ENCODE measurements at regions not wholly inside any gene's neighbourhood (a gene's known extent, or its start where the extent isn't known, plus 50 kb on each side); places are given as distances from the start of the nearest gene placed in this dataset.
"Not testable (repeated sequence)": the region's sequence is repeated elsewhere in the genome, so short reads cannot be mapped to it uniquely, and the experiment has no call there.

DNA sequence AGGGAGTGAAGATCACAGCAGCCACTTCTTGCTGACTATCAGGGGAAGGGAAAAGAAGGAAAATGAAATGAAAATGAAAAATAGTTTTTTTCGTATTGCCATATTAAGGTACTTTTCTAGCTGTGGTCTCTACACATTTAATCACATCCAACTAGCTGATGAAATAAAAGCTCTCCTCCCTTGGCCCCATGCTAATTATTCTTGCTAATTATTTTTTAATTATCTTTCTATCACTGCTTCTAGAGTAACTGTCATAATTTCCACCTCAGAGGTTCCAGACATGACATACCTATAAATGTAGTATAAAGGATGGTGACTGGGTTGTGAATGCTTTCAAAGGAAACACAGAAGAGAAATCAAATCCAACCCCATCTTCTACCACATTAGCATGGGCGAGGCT lies 334.1 kb upstream of the MAN1A1 start:
- no peak for DNase-seq

DNA sequence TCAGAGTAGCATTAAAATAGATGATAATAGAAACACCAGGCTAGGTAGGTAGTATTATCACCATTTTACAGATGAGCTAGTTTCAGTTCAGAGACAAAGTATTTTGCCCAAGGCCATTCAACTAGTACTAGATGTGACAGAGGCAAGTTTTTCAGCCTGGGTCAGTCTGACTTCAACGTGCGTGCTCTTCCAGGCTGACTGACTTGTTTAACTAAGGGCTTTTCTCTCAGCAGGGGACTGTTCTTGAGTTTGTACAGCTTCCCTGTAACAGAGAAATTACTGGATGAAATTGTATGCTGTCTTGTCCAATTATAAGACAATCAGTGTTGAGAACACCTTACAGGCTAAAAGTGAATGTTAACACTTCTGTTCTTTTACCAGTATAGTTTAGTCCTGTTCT lies 333.5 kb upstream of the MAN1A1 start:
- DNase-seq, result no peak

DNA sequence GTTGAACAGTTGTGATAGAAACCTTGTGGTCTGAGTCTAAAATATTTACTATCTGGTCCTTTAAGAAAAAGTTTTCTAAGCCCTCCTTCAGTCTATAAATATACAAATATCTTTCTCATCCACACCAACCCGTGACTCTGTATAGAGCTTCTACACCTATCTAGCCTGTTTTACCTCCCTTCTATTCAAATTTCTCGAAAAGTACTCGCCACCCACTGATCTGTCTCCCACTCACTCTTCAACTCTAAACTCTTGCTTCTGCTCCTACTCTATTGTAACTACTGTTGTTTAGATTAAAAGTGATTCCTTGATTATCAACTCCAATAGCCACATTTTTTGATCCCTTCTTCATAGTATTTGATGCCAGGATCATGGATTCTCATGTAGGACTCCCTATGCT lies 329.4 kb upstream of the MAN1A1 start:
- DNase-seq, result no peak

DNA sequence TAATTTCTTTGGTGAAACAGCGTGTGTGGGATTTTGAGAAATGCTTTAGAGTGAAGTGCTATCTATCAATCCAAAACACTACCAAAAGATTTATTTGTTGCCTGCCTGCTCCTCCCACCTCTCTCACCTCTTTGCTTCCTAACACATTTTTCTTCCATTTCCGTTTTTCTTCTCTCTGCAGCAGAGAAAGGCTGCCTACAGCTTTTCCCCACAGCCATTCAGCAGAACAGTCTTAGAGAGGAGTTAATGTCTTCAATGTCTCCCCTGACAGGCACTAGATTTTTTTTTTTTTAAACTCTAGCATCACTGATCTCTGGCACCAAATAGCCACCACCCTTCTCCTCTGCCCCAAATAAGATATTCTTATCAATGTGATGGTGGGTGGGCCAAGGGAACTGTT lies 327.8 kb upstream of the MAN1A1 start:
- DNase-seq, result no peak

DNA sequence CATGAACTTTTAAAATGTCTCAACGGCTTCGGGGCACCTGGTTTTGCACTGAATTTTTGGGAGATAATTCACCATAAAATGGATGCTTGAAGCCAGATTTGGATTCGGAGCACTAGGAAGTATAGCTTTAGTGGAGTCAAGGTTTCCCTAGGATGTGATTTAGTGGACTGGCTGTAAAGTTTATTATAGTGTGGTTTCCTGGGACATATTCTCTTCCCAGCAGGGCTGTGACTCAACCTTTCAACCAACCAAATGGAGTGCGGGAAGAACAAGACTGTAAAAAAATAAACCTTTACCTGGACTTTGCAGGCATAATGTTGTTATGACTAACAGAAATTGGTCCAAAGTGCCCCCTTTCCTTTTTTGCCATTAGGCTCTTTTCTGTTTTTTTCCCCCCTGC lies 327.4 kb upstream of the MAN1A1 start:
- DNase-seq, result no peak

DNA sequence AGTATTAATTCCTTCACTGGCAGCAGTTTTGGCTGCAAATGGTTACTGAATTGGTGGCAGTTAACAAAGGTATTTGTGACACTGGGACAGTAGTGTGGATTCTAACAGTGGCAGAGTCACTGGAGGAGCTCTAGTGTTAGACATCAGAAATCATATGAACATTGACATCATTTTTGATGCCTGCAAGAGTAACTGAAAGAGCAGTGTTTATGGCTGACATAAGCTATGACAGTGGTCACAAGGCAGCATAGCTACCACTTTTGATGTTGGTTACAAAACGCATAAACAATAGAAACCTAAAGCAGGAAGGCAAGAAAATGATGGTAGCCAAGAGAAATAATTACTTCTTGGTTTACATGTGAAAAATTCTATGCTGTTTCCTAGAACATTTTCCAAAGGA lies 326.7 kb upstream of the MAN1A1 start:
- DNase-seq, result no peak

DNA sequence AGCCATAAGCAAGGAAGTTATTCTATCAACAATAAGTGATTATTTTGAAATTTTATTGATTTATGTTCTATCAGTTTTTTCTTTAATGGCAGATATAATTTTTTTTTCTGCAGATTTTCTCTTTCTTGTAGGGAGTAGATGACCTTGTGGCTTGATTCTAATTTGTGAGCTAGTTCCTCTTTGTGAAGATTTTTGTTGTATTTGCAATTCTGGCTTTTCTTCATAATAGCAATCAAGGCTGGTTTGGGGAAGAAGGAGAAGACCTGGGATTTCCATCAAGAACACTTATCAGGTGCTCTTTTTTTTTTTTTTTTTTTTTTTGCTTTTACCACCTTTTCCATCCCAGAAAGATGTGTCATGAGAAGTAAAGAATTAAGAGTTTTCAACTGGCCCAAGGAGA lies 324.2 kb upstream of the MAN1A1 start:
- no peak for DNase-seq

DNA sequence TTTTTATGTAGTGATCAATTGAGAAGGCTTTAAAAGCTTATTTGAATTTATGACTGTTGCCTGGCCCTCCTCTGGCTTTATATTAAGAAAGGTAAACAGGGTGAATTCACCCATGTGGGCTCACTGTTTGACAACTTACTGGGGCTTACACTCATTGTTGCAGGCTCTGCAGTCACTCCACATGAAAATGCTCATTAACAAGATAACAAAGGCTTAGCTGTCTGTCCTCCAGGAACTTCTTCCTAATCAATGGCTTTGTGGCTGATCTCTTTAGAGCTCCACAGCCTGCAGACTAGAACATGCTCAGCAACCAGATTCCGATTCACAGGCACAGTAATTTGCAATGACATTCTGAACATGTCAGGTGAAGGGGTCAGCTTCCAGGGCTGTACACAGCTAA lies 323.2 kb upstream of the MAN1A1 start:
- no peak for DNase-seq

DNA sequence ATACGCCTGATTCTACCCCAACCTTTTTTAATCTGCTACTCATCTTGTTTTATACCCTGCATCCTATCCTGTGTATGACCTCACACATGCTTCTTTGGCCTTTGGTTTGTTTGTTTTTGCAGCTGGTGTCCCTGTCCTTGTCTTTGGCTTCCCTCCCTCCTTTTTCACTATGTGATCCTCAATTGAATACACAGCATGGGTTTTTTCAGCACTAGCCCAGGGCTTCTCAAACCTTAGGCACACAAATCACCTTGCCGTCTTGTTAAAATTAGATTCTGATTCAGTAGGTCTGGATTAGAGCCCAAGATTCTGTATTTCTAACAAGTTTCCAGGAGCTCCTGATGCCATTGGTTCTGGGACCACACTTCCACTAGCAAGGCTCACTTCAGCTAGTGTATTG lies 321.5 kb upstream of the MAN1A1 start:
- no peak for DNase-seq

DNA sequence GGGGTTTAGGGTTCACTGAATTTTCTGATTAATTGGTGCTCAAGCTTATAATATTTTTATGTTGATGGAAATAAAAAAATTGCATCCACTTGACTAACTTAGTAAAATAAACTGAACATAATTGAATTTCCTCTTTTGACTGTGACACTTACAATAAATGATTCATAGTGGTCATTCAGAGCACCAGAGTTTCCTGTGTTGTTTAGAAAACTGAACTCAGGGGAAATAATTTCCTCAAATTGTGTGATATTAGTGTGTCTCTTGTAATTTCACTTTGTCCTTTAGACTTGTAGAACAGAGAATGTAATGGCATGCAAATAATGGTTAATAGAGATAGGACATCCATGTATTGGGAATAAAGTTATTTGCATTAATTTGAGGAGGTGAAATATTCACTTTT lies 319.7 kb upstream of the MAN1A1 start:
- no peak for DNase-seq

DNA sequence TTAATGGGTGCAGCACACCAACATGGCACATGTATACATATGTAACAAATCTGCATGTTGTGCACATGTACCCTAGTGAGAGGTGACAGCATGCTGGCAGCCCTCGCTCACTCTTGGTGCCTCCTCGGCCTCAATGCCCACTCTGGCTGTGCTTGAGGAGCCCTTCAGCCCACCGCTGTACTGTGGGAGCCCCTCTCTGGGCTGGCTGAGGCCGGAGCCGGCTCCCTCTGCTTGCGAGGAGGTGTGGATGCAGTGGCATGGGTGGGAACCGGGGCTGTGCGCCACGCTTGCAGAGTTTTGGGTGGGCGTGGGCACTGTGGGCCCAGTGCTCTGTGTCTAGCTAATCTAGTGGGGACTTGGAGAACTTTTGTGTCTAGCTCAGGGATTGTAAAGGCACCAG lies 315.9 kb upstream of the MAN1A1 start:
- not testable (repeated sequence) for DNase-seq

DNA sequence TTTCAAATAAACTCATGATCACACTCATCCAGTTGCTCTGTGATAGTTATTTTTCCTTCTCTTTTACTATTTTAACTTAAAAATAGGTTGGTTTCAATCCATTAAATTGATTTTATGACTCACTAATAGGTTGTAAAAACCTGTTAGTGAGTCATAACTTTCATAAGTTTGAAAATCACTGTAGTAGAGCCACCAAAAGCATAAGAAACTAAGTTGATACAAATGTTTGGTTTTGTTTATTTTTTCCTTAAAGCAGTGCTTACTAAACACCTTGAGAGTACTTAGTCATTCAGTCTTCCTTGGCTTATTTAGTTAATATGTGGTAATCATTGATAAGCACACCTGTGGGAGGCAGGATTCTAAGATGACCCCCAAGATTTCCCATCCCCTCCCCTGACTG lies 312.1 kb upstream of the MAN1A1 start:
- no peak for DNase-seq

DNA sequence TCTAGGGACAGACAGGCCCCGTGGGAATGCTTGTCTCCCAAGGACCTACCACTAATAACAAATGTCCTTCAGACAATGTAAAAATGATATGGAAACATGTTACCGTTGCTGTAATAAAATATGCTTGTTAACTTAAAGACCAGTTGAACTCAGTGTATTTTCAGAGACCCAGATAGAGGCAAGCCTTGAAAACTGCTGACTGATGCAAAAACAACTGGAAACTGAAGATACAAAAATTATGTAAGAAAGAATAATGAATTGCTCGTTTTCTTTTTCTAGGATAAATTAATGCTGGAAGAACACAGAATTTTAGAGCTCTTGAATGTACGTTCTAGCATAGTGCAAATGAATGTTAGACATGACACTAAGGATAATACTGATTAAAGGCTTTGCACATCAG lies 311.5 kb upstream of the MAN1A1 start:
- no peak for DNase-seq

DNA sequence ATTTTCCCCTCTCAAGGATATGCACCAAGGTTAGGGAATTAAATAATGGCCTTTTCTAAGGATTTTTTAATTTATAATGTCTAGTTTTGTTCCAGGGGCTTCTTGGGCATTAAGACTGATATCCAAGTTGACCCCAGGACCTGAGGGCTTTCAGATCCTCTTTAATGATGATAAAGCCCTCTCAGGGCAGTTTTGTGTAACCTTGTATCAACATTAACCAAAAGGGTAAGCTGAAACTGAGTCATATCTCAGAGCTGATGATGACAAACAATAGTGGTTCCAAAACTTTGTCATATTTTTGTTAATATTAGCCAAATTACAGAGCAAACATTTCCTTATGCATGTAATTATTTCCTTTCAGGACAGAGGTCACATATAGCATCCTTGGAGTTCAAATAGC lies 309.4 kb upstream of the MAN1A1 start:
- DNase-seq, result no peak

DNA sequence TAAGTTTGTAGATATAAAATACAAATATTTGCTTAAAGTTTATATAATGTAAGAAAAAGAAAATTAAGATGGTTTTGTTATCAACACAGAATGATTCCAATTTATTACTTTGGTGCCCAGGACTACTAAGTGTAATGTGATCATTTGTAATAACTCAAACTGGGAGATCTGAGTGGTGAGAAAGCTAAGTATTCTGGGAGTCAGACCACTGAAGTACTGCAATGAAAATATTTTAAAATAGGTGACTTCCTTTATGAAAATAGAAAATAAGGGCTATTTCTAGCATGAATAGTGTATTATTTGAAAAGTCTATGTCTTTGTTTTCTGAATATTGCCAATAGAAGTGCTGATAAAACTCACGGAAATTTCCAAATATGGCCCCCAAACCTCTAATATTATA lies 305.6 kb upstream of the MAN1A1 start:
- DNase-seq, result no peak

DNA sequence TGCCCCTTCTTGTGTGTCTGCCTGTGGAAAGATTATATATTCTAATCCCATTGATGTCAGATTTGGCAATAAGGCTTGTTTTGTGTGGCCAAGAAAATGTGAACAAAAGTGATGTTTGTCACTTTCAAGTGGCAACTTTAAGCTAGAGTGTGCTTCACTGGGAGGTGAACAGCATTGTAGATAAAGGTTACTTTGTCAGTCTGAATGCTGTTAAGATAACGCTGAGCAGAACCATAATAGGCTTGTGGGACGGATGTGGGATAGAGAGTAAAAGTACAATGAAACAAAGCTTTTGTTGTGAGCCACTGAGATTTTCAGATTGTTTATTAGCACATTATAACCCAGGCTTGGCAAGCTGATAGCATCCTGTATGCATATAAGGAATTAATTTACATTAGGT lies 303.8 kb upstream of the MAN1A1 start:
- DNase-seq, result no peak

DNA sequence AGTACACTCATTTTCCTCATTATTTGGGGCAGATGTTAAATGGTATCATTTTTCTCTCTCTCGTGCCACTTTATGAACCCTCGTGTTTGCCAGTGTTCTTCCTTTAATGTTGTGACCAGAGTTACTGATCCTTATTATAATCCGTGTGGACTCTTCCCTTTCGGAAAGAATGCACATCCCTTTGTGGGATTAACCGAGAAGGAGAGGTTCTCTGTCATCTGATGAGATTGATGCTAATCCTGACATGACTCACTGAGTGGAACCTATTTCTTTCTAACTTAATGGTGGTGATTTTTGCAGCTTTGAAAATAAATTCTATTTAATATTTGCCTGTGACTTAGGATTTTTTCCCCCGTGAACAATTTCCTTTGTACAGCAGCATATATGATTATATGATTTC lies 300.0 kb upstream of the MAN1A1 start:
- no peak for DNase-seq

DNA sequence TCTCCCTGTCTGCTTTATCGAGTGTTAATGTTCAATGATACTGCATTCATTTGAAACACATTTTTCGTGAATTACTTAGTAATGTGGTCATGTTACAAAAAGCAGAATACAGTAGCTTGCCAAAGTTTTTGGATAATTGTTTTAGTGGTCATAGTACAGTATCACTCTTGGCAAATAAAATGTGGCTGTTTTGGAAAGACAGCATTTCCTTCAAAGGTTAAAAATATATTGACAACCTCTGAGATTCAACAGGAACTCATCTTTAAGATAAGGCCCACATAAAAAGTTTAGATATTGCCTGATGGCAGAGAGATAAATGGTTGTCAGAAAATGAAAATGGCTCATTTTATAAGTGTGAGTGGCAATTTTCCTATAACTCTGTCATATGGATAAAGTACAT lies 297.7 kb upstream of the MAN1A1 start:
- DNase-seq, result no peak

DNA sequence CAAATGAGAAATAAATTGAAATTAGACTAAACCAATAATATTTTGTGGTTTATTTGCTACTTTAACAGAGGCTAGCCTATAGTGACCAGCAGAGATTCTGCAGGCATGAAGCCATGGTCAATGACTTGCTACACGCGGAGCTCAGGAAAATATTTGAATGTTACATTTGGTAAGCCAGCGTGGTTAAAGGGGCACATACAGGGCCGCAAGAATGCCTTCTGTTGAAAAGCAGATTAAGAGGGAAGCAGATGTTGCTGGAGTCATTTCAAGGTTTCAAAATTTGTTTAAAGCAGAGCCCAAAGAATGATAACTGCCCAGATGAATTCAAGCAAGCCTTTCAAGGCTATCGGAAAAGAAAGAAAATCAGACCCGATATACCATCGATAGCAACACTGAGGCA lies 294.3 kb upstream of the MAN1A1 start:
- no peak for DNase-seq

DNA sequence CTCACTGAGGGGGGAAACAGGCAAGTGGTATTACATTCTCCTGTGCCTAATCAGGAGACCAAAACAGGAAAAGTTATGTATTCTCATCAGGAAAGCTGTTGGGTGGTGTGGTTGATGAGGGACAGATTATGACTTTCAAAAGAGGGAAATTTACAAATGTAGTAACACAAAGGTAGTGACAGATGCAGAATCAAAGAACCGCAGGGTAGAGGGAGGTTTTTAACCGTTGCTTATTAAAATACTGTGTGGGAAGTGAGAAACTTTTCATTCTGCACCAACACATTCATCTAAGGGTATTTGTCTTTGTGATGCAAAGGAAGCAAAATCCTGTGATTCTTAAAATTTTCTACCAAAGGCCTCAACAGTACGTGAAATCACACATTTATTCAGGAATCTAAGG lies 288.2 kb upstream of the MAN1A1 start:
- no peak for DNase-seq

DNA sequence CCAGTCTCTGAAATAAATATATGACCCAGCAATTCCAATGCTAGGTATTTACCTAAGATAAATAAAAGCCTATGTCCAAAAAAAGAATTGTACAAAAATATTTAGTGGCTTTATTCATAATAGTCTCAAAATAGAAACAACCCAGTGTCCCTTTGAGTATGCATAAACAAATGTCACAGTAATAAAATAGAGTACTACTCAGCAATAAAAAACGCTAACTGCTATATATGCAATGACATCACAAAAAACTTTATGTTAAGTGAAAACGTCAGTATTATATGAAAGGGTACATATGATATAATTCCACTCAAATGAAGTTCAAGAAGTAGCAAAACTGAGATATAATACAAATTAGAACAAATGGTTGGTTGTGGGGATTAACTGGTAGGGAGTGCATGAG lies 286.5 kb upstream of the MAN1A1 start:
- DNase-seq, result no peak

DNA sequence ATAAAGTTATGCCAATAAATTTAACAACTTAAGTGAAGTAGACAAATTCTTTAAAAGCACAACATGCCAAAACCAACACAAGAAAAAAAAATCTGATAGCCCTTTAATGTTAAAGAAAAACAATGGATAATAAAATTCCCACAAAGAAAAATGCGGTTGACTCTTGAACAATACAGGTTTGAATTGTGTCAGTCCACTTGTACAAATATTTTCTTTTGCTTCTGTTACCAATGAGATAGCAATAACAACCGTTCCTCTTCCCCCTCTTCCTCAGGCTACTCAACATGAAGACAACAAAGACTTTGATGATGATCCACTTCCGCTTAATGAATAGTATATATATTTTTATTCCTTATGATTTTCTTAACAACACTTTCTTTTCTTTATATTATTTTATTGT lies 283.9 kb upstream of the MAN1A1 start:
- no peak for DNase-seq

DNA sequence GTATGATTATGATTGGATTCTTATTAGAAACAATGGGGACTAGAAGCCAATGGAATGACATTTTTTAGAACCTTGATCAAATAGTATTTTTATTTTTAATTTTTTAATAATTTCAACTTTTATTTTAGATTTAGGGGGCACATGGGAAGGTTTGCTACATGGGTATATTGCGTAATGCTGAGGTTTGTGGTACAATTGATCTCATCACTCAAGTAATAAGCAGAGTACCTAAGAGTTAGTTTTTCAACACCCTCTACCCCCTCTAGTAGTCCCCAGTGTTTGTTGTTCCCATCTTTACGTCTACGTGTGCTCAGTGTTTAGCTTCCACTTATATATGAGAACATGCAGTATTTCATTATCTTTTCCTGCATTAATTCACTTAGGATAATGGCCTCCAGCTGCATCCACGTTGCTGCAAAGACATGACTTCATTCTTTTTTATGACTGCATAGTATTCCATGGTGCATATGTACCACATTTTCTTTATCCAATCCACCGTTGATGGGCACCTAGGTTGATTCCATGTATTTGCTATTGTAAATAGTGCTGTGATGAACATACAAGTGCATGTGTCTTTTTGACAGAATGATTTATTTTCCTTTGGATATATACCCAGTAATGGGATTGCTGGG lies 281.1 kb upstream of the MAN1A1 start:
- DNase-seq, result no peak

DNA sequence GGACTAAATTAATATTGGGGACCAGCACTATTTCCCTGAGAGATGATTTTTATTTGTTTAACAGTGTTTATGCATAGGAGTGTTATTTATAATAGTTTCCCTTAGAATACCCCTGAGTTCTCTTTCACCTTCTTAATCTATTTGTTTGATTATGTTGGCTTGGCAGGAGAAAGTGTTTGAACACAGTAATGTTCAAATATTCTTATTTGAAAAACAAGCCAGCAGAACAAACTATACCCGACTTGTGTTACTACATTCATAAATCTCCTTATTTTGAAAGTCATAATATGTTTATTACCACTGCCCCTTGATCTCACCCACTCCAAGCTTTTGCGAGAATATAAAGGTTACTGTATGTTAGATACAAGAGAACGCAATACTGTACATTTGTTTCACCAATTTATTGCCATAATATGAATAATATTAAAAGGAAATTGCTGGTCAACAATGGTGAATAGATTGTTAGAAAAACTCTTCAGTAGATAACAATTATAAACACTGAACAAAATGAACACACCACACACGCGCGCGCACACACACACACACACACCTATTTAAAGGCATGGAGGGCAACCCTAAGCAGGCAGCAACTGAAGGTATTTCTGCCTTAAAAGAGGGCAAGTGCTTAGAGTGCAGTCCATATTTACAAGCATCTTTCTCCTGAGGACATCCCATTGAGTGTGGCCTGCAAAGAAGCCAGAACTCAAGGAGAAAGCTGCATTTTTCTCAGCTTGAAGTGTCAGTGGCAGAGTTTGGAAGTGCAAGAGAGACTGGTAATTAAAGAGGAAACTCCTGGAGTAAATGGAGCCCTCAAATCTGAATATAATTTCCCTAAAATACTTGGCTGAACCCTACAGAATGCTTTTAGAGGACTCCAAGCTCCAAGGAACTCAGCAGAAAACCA lies 279.4 kb upstream of the MAN1A1 start:
- DNase-seq, result no peak

Data from NCI-H2107 (cell line).